GM19239 (cell line): ENCODE measurements at regions not wholly inside any gene's neighbourhood (a gene's known extent, or its start where the extent isn't known, plus 50 kb on each side); places are given as distances from the start of the nearest gene placed in this dataset.
"Not testable (repeated sequence)": the region's sequence is repeated elsewhere in the genome, so short reads cannot be mapped to it uniquely, and the experiment has no call there.

Experiments
- DNase-seq: peaks from one replicate; pipeline ENCODE4 v3.0.0; 2011; ENCODE audit warnings: low spot score; ENCODE audit not compliant: insufficient read length
- FAIRE-seq: peaks from 2 replicates; lab custom pipeline; 2011; peaks lifted over from hg19 to GRCh38; lab: Jason Lieb, UNC

DNA sequence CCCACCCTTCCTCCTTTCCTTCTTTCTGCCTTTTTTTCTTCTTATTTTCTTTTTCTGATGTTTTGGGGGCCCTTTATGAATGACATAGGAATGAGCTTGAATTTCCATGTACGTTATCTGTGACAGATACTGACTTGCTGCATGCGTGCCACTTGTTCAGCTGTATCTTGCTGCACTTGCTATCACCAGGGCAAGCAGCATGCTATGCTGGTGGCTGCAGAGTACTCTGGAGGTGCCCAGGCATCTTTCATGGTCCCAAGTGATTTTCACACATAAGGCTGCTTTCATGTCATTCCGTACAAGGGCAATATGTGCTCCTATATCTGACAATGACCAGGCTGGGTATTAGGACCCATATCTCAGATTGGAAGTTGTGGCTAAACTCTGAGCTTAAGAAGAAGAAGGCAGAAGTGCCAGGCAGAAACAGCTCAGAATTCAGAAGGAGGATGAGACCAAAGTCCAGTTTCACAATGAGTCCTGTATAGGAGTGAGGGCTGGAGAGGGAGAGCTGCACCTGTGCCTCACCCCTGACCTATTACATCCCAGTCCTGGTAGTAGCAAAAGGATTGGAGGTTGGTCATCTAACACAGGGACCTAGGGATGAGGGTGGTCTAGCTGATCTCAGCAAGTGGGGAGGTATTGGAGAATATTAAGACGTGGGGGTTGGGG is 299.0 kb upstream of the DDHD1 start:
- DNase-seq, result no peak
- FAIRE-seq, result no peak

DNA sequence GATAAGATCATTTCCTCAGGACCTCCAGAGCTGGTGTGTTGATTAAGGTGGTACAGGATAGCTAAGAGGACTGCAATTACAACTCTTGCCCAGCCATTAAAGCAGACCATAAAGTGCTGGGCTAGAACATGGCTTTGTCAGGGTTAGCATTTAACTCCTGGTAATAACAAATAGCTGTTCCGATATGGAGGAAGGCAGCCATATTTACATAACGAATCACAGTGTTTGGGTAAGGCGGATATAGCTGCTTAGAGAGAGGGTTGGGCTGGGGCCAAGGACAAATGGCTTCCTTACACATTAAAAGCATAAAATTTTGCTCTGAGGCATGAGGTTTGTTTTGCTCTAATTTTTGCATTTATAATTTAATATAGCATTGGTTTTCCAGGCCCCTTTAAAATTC is 297.7 kb upstream of the DDHD1 start:
- FAIRE-seq (no peak), DNase-seq (no peak)

DNA sequence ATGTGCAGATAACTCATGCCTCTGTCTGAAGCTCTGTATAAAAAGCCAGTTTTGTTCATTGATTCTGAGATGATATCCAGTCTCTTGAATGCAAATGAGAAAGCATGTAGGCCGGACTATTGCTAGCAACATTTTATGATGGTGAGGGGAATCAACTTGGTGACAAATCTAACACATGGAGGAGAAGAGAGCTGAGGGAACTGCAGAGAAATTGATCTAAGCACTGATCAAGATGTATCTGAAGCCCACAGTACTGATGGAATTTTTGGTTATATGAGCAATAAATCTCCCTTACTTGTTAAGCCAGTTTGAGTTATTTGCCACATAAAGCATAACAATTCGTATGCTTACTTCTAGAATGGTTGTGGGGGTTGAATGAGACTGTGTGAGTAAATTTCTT is 295.6 kb upstream of the DDHD1 start:
- no peak for DNase-seq

GRCh38 chr14:53444677-53445312 is 291.7 kb upstream of the DDHD1 start:
- FAIRE-seq (no peak), DNase-seq (no peak)

More for the DNA sequence above, 295.6 kb upstream of the DDHD1 start:
- FAIRE-seq, result no peak

DNA sequence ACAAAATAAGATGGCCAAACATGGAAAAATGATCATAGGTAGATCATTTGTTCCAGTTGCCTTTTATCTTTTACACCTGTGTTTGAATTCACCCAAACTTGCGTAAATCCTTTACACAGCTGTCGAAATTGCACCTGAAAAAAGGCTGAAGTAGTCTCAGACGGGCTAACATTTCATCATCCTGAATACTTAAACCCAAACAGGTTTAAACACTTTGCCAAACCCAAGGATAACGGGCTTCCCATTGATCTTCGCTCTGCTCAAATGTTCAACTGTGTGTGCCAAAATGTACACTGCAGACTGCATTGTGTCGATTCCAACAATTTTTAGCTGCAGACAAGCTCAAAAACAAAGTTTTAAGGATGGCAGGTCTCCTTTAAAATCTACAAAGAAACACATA is 288.7 kb upstream of the DDHD1 start:
- no peak for DNase-seq
- no peak for FAIRE-seq

GRCh38 chr14:53437858-53438257 is 284.7 kb upstream of the DDHD1 start:
- DNase-seq, result no peak
- no peak for FAIRE-seq

DNA sequence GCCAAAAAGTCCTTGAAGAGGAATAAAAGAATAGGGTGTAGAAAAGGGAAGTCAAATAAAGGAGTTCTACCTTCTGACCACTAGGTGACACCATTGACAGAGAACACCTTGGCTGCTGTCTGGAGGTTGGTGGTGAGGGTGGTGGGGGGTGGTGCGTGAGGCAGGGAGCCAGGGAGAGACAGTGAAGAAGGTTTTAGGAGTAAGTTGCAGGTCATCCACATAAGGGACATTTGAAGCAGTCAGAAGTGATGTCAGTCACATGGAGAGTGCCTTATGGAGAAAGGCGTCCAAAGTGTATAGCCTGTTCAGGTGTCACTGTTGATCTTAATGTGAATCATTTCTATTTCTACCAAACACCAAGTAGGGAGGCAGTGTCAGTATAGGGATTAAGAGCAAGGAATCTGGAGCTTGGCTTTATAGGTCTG is 279.3 kb upstream of the DDHD1 start:
- DNase-seq (peak; percentile 28), FAIRE-seq (no peak)

DNA sequence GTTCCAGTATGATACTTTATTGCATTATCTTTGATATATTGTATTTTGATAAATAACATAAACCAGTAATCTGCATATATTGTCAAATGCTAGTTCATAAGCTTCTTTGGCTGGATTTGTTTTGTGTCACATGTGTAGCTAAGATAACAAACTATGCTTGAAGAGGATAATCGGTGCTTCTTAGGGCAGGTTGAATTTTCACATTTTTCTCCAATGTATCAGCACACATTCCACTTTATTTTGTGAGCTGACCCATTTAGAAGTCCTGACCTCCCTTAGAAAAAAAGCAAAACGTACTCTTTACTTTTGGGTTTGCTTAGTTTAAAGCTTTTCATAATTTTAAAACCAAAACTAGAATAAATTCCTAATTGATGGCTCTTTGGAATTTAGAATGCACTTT is 277.7 kb upstream of the DDHD1 start:
- no peak for DNase-seq
- FAIRE-seq, result no peak

DNA sequence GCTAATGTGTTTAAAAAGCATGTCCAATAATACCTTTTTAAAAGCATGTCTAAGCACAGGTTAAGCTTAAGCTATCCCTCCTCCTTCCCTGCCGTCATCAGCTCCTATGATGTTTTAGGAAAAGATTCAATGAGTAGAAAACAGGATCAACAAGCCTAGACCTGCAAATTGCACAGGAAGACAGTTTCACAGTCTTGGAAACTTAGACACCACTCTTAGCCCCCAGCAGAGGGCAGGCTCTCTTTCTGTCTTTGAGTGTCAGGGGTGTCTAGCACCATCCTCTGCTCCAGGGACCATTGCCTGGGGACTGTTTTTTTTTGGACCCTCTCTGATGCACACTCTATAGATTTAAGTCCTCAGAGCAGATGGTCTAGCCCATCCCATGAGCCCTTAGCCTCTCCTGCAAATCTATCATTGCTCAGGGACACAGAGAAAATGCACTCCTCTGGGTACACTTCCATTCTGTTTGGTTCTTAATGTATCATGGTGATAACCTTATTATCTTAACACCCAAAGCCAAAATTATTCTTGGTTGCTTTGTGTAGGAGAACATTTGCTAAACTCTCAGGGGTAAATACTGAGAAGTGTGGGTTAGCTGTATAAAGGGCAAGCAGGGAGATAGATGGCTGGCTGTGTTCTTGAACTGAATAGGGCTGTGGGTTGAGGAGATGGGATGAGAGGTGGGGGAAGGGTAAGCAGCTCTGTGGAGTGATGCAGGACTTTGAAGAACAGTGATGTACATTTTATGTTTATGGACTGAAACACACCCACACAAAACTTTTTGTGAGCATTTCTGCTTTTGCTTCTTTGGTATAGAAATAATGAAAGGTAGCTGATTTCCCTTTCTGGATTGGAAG is 259.9 kb upstream of the DDHD1 start:
- DNase-seq (peak; percentile 6), FAIRE-seq (no peak)

- DNase-seq (no peak), FAIRE-seq (no peak)
Observed at GRCh38 chr14:53411125-53411524, 258.0 kb upstream of the DDHD1 start.

- no peak for FAIRE-seq
- DNase-seq, result no peak
Observed at GRCh38 chr14:53409969-53410368, 256.8 kb upstream of the DDHD1 start.

- no peak for FAIRE-seq
- no peak for DNase-seq
Observed at GRCh38 chr14:53409289-53409688, 256.2 kb upstream of the DDHD1 start.

DNA sequence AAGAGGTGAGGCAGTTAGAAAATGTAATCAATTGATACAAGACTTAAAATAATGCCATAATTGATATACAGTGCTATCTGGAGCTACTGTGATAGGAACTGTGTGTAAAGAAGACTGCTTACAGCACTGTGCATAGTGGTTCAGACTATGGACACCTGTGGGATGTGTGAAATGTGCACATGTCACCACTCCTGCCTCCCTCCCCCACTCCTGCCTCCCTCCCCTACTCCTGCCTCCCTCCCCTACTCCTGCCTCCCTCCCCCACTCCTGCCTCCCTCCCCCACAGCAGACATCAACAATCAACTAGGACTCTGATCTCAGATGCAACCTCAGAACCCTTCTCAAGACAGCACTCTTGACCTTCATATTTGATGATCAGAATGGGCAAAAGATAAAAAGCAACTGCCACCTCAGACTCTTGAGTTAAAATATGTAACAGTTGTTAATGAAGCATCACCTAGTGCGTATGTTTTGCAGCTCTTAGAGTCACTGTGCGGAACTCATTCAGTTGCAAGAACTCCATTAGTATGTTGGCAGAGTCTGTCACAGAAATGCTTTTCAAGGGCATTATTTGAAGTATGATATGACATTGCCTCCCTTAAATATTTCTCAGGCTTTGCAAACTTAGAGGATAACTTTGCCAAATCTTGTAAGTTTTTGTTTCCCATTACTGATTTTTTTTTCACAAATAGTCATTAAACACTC is 255.2 kb upstream of the DDHD1 start:
- FAIRE-seq, result no peak

DNA sequence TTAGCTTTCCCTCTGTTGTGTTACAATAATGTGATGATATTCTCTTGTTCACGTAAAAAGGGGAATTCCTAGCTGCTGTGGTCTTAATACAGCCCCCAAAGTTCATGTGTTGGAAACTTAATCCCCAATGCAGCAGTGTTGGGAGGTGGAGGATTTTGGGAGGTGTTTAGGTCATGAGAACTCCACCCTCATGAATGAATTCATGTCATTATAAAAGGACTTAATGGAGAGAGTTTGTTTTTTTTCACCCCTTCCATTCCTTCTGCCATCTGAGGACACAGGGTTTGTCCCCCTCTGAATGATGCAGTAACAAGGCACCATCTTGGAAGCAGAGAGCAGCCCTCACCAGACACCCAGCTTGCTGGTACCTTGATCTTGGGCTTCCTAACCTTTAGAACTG is 253.4 kb upstream of the DDHD1 start:
- FAIRE-seq (no peak), DNase-seq (no peak)

More for the DNA sequence above, 255.2 kb upstream of the DDHD1 start:
- no peak for DNase-seq

GRCh38 chr14:53401646-53402045 is 248.5 kb upstream of the DDHD1 start:
- no peak for FAIRE-seq
- DNase-seq, result no peak

DNA sequence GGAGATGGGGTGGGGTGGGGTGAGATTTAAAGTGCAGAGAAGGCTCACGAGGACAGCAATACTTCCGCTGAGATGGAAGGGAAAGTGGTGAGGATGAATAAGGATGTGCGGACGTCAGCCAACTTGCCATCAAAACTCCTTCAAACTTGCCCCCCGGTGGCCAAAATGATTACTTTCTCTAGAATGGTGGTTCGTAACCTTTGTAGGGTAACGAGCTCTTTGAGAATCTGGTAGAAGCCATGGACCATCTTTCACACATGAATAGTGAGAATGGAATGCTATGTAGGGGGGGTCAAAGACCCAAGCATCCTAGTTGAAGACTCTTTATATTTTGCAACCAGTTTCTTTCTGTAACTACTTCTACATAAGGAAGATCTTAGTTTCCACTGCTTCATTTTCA is 245.9 kb upstream of the DDHD1 start:
- DNase-seq (no peak), FAIRE-seq (no peak)

DNA sequence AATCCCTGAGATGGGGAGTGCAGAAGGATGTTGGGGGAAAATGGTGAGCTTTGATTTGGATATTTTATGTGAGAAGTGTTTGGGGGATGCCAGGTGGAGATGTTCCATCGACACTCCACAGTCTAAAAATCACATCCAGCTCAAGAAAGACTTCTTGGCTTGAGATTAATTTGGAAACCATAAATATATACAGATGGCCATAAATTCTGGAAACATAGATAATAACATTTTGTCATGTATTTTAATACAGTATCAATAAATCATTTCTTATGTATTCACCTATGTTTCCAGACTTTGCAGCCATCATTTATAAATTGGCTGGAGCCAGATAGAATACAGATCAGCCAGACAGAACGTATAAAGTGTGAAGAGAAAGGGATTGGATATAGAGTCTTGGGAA is 245.5 kb upstream of the DDHD1 start:
- no peak for DNase-seq
- FAIRE-seq, result no peak

- not testable (repeated sequence) for FAIRE-seq
Observed at GRCh38 chr14:53395267-53395666, 242.1 kb upstream of the DDHD1 start.

DNA sequence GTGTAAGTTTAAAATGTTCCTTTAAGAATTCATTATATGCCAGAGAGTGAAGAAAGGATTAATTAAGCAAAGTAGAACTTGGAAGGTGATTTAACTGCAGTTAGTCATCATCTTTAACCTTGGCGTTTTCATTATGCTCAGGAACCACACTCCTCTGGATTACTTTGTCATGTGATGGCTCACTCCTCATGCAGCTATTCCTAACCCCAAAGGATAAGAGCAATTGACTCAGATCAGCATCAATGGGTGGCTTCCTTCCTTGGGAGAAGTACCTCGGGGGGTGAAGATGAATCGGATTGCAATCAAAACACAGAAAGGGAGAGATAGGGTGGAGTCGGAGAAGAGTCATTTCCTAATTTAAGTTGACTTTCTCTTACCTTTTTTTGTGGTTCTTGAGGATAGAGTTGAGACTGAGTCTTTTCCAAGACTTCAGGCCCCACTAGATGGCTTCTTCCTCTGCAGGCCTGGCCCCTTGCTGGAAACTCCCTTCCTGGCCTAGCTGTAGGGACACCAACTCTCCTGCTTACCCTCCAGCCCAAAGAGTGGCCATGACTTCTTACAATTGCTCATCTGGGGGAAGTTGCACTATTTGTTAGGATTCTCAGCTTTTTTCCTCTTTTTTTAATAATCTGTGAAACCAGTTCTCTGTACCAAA is 238.6 kb upstream of the DDHD1 start:
- DNase-seq, result no peak
- FAIRE-seq, result no peak

More at GRCh38 chr14:53395267-53395666, 242.1 kb upstream of the DDHD1 start:
- DNase-seq, result not testable (repeated sequence)

DNA sequence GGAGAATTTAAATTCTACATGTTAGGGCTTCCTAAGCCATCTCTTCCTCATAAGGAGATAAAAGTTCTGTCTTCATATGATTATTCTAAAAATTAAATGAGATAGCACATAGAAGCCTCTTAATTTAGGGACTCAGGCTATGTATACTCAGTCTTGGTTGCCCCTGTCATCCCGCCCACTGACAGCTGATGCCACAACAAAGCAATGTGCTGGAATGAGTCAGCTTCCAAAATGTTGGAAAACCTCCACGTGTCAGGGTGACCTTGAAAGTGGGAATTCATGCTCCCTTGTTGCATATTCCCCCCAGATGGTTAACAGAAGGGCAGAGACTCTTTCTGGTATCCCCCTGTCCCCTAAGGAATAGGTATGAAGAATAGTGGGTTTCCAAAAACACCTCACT is 238.0 kb upstream of the DDHD1 start:
- DNase-seq (no peak), FAIRE-seq (no peak)
